AG10803 (cell line): ENCODE measurements at regions not wholly inside any gene's neighbourhood (a gene's known extent, or its start where the extent isn't known, plus 50 kb on each side); places are given as distances from the start of the nearest gene placed in this dataset.

Source experiments
- DNase-seq: peaks from one replicate; pipeline ENCODE4 v3.0.0; 2010; ENCODE audit warnings: low read depth
- H3K4me3 ChIP-seq: 2 replicates; pipeline ENCODE4 v1.5.1; 2011; ENCODE audit warnings: mild to moderate bottlenecking, low read length, control low read depth
- CTCF ChIP-seq: conservative IDR thresholded peaks from 2 replicates; pipeline ENCODE4 v1.5.1; 2011; ENCODE audit warnings: mild to moderate bottlenecking, low read length, control low read depth, inconsistent platforms

GRCh38 chr19:30119180-30119908 is 177.3 kb downstream of the URI1 start:
- H3K4me3 ChIP-seq = no peak overlapping the region
- no peak for DNase-seq
- TF ChIP-seq CTCF = no peak

- TF ChIP-seq CTCF = no peak
- DNase-seq = no peak
- H3K4me3 ChIP-seq = no peak overlapping the region
These were observed 178.9 kb downstream of the URI1 start for GRCh38 chr19:30120860-30121484.

GRCh38 chr19:30122431-30122830 is 180.4 kb downstream of the URI1 start:
- no peak for TF ChIP-seq CTCF
- DNase-seq = no peak
- H3K4me3 ChIP-seq = no peak overlapping the region

GRCh38 chr19:30123119-30123518 is 181.1 kb downstream of the URI1 start:
- H3K4me3 ChIP-seq = no peak overlapping the region
- TF ChIP-seq CTCF = no peak
- DNase-seq = no peak

GRCh38 chr19:30123611-30124010 is 181.6 kb downstream of the URI1 start:
- no peak for TF ChIP-seq CTCF
- no peak overlapping the region for H3K4me3 ChIP-seq
- no peak for DNase-seq

GRCh38 chr19:30128211-30128610 is 186.2 kb downstream of the URI1 start:
- no peak for DNase-seq
- TF ChIP-seq CTCF = no peak
- H3K4me3 ChIP-seq = no peak overlapping the region
